GM21526 (cell line): ENCODE measurements at regions not wholly inside any gene's neighbourhood (a gene's known extent, or its start where the extent isn't known, plus 50 kb on each side); places are given as distances from the start of the nearest gene placed in this dataset.
"Not testable (repeated sequence)": the region's sequence is repeated elsewhere in the genome, so short reads cannot be mapped to it uniquely, and the experiment has no call there.

Experiments used
- ATAC-seq: cut with Tn5 transposase; IDR thresholded peaks from one replicate; pipeline ENCODE4 v1.9.1; 2021; ENCODE audit warnings: moderate library complexity; ENCODE audit not compliant: unreplicated experiment, low FRiP score

GRCh38 chr3:139131951-139132350, 87.3 kb upstream of the PRR23C start:
- no peak for ATAC-seq

- no peak for ATAC-seq
These were observed 88.3 kb upstream of the PRR23C start for GRCh38 chr3:139132976-139133375.

- ATAC-seq, result no peak
These were observed 90.1 kb upstream of the PRR23C start for GRCh38 chr3:139134678-139135372.

- ATAC-seq, result no peak
These were observed 91.0 kb upstream of the PRR23C start for GRCh38 chr3:139135657-139136056.

- no peak for ATAC-seq
These were observed 91.9 kb upstream of the PRR23C start for GRCh38 chr3:139136469-139137202.

GRCh38 chr3:139140553-139140952, 95.9 kb upstream of the PRR23C start:
- ATAC-seq, result no peak

GRCh38 chr3:139145980-139146379, 101.3 kb upstream of the PRR23C start:
- not testable (repeated sequence) for ATAC-seq

- ATAC-seq, result no peak
These were observed 106.8 kb upstream of the PRR23C start for GRCh38 chr3:139151530-139151929.

- not testable (repeated sequence) for ATAC-seq
These were observed 108.7 kb upstream of the PRR23C start for GRCh38 chr3:139153434-139153833.

- no peak for ATAC-seq
These were observed 112.7 kb upstream of the PRR23C start for GRCh38 chr3:139157161-139157932.

GRCh38 chr3:139159356-139159755, 114.7 kb upstream of the PRR23C start:
- ATAC-seq, result no peak

GRCh38 chr3:139173372-139174108, 128.8 kb upstream of the PRR23C start:
- ATAC-seq, result no peak

GRCh38 chr3:139180489-139180888, 135.8 kb upstream of the PRR23C start:
- no peak for ATAC-seq

GRCh38 chr3:139182143-139182542, 137.5 kb upstream of the PRR23C start:
- ATAC-seq, result no peak

- no peak for ATAC-seq
These were observed 137.9 kb upstream of the PRR23C start for GRCh38 chr3:139182598-139182997.

GRCh38 chr3:139185527-139185926, 140.8 kb upstream of the PRR23C start:
- ATAC-seq, result no peak

GRCh38 chr3:139187154-139187553, 142.5 kb upstream of the PRR23C start:
- ATAC-seq, result no peak

- ATAC-seq, result no peak
These were observed 143.0 kb upstream of the PRR23C start for GRCh38 chr3:139187648-139188047.

GRCh38 chr3:139189943-139190342, 145.3 kb upstream of the PRR23C start:
- no peak for ATAC-seq

GRCh38 chr3:139194421-139194820, 149.4 kb upstream of the MRPS22 start:
- ATAC-seq, result not testable (repeated sequence)

GRCh38 chr3:139196146-139196545, 147.7 kb upstream of the MRPS22 start:
- ATAC-seq, result not testable (repeated sequence)
